Fibroblast of the aortic adventitia (primary cell): ENCODE measurements at regions not wholly inside any gene's neighbourhood (a gene's known extent, or its start where the extent isn't known, plus 50 kb on each side); places are given as distances from the start of the nearest gene placed in this dataset.

ENCODE experiments used
- DNase-seq: peaks from one replicate; pipeline ENCODE4 v3.0.0-alpha.2; 2010; ENCODE audit warnings: low read depth
- H3K4me3 ChIP-seq: 2 replicates; pipeline ENCODE4 v1.5.1; 2011; ENCODE audit warnings: low read depth, mild to moderate bottlenecking, control low read depth, low read length, moderate library complexity
- TF ChIP-seq, protein P1 (sequence below): IDR thresholded peaks from 2 replicates; pipeline ENCODE4 v1.5.1; 2011; ENCODE audit warnings: mild to moderate bottlenecking, low read length, control low read depth, inconsistent platforms; ENCODE audit not compliant: insufficient read depth

DNA sequence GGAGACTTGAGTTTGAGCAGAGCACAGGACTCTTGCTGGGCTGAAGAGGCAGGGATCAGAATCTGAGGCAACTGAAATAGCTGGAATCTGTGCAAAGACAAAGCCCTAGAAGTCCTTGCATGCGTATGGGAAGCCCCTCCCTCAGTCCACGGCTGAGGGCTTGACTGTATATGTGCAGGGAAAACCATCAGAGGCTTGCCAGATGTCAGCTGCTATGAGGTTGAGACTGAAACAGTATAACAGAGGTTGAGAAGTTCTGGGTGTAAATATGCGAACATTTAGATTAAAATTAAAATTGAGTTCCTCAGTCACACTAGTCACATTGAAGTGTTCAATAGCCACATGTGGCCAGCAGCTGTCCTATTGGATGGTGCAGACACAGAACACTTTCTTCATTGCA is 108.8 kb upstream of the NEDD9 start:
- TF ChIP-seq, protein P1, sequence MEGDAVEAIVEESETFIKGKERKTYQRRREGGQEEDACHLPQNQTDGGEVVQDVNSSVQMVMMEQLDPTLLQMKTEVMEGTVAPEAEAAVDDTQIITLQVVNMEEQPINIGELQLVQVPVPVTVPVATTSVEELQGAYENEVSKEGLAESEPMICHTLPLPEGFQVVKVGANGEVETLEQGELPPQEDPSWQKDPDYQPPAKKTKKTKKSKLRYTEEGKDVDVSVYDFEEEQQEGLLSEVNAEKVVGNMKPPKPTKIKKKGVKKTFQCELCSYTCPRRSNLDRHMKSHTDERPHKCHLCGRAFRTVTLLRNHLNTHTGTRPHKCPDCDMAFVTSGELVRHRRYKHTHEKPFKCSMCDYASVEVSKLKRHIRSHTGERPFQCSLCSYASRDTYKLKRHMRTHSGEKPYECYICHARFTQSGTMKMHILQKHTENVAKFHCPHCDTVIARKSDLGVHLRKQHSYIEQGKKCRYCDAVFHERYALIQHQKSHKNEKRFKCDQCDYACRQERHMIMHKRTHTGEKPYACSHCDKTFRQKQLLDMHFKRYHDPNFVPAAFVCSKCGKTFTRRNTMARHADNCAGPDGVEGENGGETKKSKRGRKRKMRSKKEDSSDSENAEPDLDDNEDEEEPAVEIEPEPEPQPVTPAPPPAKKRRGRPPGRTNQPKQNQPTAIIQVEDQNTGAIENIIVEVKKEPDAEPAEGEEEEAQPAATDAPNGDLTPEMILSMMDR = no peak
- no peak overlapping the region for H3K4me3 ChIP-seq
- DNase-seq = no peak

DNA sequence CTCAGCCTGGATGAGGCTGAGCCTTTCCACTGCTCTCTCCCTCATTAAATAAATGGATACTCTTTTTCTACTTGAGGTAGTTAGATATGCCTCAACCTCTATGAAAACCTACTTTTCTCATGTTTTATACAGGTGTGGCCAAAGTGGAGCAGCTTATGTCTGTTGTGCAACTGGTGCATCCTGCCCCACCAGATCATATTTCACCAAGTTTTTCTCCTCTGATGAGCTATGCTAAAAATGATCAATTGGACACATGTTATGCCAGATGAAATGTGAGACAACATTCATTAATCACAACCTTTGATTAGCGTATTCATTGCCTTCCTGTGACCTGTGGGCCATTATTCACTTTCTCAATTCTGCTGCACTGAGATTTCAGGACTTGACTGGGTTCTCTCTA is 106.9 kb upstream of the NEDD9 start:
- no peak overlapping the region for H3K4me3 ChIP-seq
- no peak for DNase-seq
- TF ChIP-seq, protein P1 = no peak

DNA sequence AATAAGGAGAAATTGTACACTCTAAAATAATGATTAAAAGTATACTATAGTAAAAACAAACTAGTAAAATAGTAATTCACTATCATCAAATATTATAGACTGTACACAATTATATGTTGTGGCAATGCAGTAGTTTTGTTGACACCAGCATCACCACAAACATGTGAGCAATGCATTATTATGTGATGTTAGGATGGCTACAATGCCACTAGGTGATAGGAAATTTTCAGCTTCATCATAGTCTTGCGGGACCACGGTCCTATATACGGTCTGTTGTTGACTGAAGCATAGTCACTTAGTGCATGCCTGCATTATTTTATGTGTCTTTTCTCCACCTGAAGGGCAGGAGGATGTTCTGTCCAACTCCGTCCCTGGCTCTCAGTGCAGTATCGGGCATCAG is 104.8 kb upstream of the NEDD9 start:
- DNase-seq = no peak
- no peak overlapping the region for H3K4me3 ChIP-seq
- TF ChIP-seq, protein P1 = no peak

DNA sequence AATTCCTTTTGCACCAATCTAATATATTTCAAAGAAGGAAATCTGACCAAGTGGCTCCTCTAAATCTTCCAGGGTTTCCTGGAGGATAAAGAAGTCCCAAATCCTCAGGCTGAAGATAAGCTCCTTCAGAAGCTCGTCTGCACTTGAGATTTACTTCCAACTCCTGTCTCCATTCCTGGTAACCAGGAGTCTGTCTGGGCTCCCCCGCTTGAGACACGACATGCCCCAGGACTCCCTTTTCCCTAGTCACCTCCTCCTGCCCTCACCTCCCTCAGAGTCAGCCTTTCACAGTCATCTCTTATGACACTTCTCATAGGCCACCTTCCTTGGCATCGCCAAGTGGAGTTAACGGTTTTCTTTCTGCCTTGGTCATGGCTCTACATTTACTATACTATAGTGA is 103.4 kb upstream of the NEDD9 start:
- no peak for DNase-seq
- TF ChIP-seq, protein P1 = no peak

DNA sequence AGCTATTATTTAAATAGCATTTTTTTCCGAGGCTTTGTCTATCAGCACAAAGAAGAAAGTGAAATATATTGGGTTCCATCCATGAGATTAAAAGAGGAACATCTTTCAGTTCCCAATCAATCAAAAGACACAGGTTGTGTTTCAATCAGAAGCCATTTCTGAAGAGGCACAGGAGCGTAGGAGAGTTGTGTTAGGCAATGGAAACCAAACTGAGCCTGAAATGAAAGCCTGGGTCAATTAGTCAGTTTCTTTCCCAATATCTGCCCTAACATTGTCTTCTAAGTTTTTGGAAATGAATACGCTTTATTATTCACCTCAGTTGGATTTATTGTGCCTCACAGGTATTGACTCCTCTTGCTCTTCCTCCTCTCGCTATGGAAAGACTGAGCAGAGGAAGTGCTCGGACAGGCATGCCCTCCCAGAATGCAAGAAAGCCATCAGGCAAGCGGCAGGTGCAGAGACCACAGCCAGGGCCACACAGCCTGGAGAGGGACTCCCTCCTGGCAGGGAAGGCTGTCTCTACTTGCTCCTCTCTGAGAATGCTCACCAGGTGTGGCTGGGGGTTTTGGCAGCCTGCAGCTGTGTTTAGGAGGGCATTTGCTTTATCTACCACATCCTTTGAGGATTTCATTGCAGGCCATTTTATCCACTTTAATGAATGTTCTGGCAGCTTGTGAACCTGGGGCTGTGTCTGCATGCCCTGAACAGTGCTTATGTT is 100.8 kb upstream of the NEDD9 start:
- DNase-seq = no peak
- H3K4me3 ChIP-seq = no peak overlapping the region
- TF ChIP-seq, protein P1 = no peak

More for the DNA sequence above, 103.4 kb upstream of the NEDD9 start:
- no peak overlapping the region for H3K4me3 ChIP-seq

DNA sequence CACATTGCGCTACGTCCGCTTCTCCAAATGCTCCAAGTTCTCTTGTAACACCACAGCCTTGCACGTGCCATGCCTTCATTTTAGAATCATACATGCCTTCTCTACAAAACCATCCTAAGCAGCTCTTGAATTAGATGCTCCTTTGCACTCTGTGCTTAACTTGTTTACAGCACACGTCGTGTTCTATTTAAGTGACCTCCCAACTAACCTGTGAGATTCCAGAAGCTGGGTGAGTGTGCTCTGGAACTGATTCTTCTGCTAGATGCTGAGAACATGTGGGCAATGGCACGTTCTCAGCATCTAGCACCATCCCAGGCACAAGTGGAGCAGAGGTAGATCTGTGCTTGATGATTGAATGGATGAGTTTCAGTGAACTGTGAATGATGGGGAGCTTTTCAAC is 100.0 kb upstream of the NEDD9 start:
- no peak for DNase-seq
- TF ChIP-seq, protein P1 = no peak
- H3K4me3 ChIP-seq = no peak overlapping the region

DNA sequence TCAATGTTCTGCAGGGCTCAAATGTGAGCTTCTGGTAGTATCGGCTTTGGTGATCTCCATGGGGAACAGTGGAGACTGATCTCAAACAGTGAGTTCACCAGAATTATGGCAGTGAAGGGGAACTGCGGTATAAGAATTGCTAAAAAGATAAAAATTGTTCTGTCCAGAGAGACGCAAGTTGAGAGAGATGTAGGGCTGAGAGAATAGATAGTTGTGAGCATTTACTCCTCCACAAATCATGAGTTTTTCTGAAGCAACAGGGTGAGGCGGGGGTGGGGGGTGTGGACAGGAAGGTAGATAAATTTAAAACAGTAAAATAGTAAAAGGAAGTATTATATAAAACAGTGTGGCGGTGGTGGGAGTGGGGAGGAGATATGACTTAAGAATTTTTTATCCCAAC is 98.6 kb upstream of the NEDD9 start:
- TF ChIP-seq, protein P1 = no peak
- no peak for DNase-seq

More for the DNA sequence above, 98.6 kb upstream of the NEDD9 start:
- H3K4me3 ChIP-seq = no peak overlapping the region
